Fibroblast of lung (primary cell): ENCODE measurements at regions not wholly inside any gene's neighbourhood (a gene's known extent, or its start where the extent isn't known, plus 50 kb on each side); places are given as distances from the start of the nearest gene placed in this dataset.

ENCODE experiments used
- CTCF ChIP-seq, 2 donors: IDR thresholded peaks in 1 of 2; conservative IDR thresholded peaks in 1 of 2; 1 replicate in 1 of 2; 2 replicates in 1 of 2; pipeline ENCODE4 v1.5.1; 2011 to 2012; ENCODE audit warnings: low read length in 2 of 2, control low read depth in 1 of 2, inconsistent platforms in 1 of 2, low read depth in 1 of 2, mild to moderate bottlenecking in 1 of 2
- EZH2 ChIP-seq: IDR thresholded peaks from 2 replicates; pipeline ENCODE4 v1.5.1; 2012; ENCODE audit warnings: low read length, control low read depth, mild to moderate bottlenecking; ENCODE audit errors: missing control alignments

GRCh38 chr6:168148231-168148849 lies 69.3 kb upstream of the FRMD1 start:
- TF ChIP-seq CTCF (conservative IDR thresholded peaks at IDR 0.05 in 1 of 2, IDR thresholded peaks at IDR 0.05 in 1 of 2; ENCODE audit: low read depth in 1 of 2, low read length in 2 of 2) = no peak
- no peak for TF ChIP-seq EZH2
